HG03469 (cell line): ENCODE measurements at regions not wholly inside any gene's neighbourhood (a gene's known extent, or its start where the extent isn't known, plus 50 kb on each side); places are given as distances from the start of the nearest gene placed in this dataset.

Source experiments
- ATAC-seq: cut with Tn5 transposase; IDR thresholded peaks from one replicate; pipeline ENCODE4 v1.9.1; 2021; ENCODE audit warnings: mild to moderate bottlenecking, moderate library complexity, moderate number of reproducible peaks; ENCODE audit not compliant: unreplicated experiment

- no peak for ATAC-seq
These were observed 201.0 kb downstream of the MBD2 start for GRCh38 chr18:54023471-54023870.

- ATAC-seq: no peak
These were observed 203.5 kb downstream of the MBD2 start for GRCh38 chr18:54020966-54021365.

- no peak for ATAC-seq
These were observed 204.2 kb downstream of the MBD2 start for GRCh38 chr18:54020156-54020745.

GRCh38 chr18:54019641-54020040 is 204.8 kb downstream of the MBD2 start:
- ATAC-seq: no peak

GRCh38 chr18:54013452-54013851 is 211.0 kb downstream of the MBD2 start:
- no peak for ATAC-seq

- ATAC-seq: no peak
These were observed 219.6 kb downstream of the MBD2 start for GRCh38 chr18:54004828-54005227.

GRCh38 chr18:54003195-54003594 is 221.3 kb downstream of the MBD2 start:
- ATAC-seq: no peak

GRCh38 chr18:53997064-53997463 is 227.4 kb downstream of the MBD2 start:
- ATAC-seq: no peak

GRCh38 chr18:53994016-53994415 is 230.5 kb downstream of the MBD2 start:
- ATAC-seq: no peak

GRCh38 chr18:53991805-53992204 is 232.7 kb downstream of the MBD2 start:
- ATAC-seq: no peak

GRCh38 chr18:53991202-53991601 is 233.3 kb downstream of the MBD2 start:
- no peak for ATAC-seq

- ATAC-seq: no peak
These were observed 234.0 kb downstream of the MBD2 start for GRCh38 chr18:53990485-53990884.

- no peak for ATAC-seq
These were observed 240.4 kb downstream of the MBD2 start for GRCh38 chr18:53984021-53984420.

- no peak for ATAC-seq
These were observed 253.1 kb downstream of the MBD2 start for GRCh38 chr18:53971331-53971730.

GRCh38 chr18:53952700-53953099 is 271.8 kb downstream of the MBD2 start:
- no peak for ATAC-seq

GRCh38 chr18:53950545-53950944 is 273.9 kb downstream of the MBD2 start:
- no peak for ATAC-seq

GRCh38 chr18:53948991-53949390 is 275.5 kb downstream of the MBD2 start:
- no peak for ATAC-seq

- ATAC-seq: no peak
These were observed 277.3 kb downstream of the MBD2 start for GRCh38 chr18:53947092-53947640.

- no peak for ATAC-seq
These were observed 277.9 kb downstream of the MBD2 start for GRCh38 chr18:53946594-53946993.

- ATAC-seq: no peak
These were observed 279.7 kb downstream of the MBD2 start for GRCh38 chr18:53944721-53945120.

- ATAC-seq: no peak
These were observed 281.1 kb downstream of the MBD2 start for GRCh38 chr18:53943326-53943860.

- no peak for ATAC-seq
These were observed 282.7 kb downstream of the MBD2 start for GRCh38 chr18:53941601-53942338.
